Liver (tissue), 8 donors: ENCODE measurements at regions not wholly inside any gene's neighbourhood (a gene's known extent, or its start where the extent isn't known, plus 50 kb on each side); places are given as distances from the start of the nearest gene placed in this dataset.
"Not testable (repeated sequence)": the region's sequence is repeated elsewhere in the genome, so short reads cannot be mapped to it uniquely, and the experiment has no call there.

ENCODE experiments used
- DNase-seq: peaks from one replicate; pipeline ENCODE4 v3.0.0-alpha.2; 2017; ENCODE audit warnings: low spot score
- H3K27ac ChIP-seq, 2 donors: one replicate each; pipeline ENCODE4 v1.7.0; 2013; ENCODE audit warnings: inconsistent platforms in 2 of 2, low read length in 2 of 2, control low read depth in 1 of 2, low read depth in 1 of 2, mild to moderate bottlenecking in 1 of 2
- H3K27me3 ChIP-seq, 4 donors: one replicate each; pipeline versions ENCODE4 v1.6.1 to v1.7.0; 2013; ENCODE audit warnings: low read length in 3 of 4, inconsistent platforms in 1 of 4, mild to moderate bottlenecking in 1 of 4, moderate library complexity in 1 of 4; ENCODE audit not compliant: control insufficient read depth in 4 of 4, insufficient read depth in 4 of 4
- H3K36me3 ChIP-seq, 4 donors: one replicate each; pipeline versions ENCODE4 v1.6.1 to v1.7.0; 2013; ENCODE audit warnings: low read length in 3 of 4, mild to moderate bottlenecking in 3 of 4, low read depth in 1 of 4, moderate library complexity in 1 of 4; ENCODE audit not compliant: control insufficient read depth in 4 of 4, insufficient read depth in 3 of 4
- H3K4me1 ChIP-seq, 4 donors: one replicate each; pipeline versions ENCODE4 v1.6.1 to v1.7.0; 2013; ENCODE audit warnings: low read length in 3 of 4, mild to moderate bottlenecking in 3 of 4, moderate library complexity in 1 of 4; ENCODE audit not compliant: control insufficient read depth in 4 of 4, insufficient read depth in 4 of 4
- H3K4me3 ChIP-seq, 3 donors: one replicate each; pipeline versions ENCODE4 v1.6.1 to v1.7.0; 2013; ENCODE audit warnings: low read length in 3 of 3, control low read depth in 1 of 3, low read depth in 1 of 3, mild to moderate bottlenecking in 1 of 3
- H3K9ac ChIP-seq, 2 donors: one replicate each; pipeline ENCODE4 v1.7.0; 2013; ENCODE audit warnings: low read length in 2 of 2, mild to moderate bottlenecking in 2 of 2, moderate library complexity in 2 of 2, control low read depth in 1 of 2, low read depth in 1 of 2
- H3K9me3 ChIP-seq, 4 donors: one replicate each; pipeline versions ENCODE4 v1.6.1 to v1.7.0; 2013; ENCODE audit warnings: low read length in 3 of 4; ENCODE audit not compliant: control insufficient read depth in 4 of 4
- EGR1 ChIP-seq, 2 donors: IDR thresholded peaks; 2 replicates each; pipeline ENCODE4 v1.6.1; 2016 to 2018; ENCODE audit warnings: antibody characterized with exemption in 2 of 2, low read depth in 2 of 2
- FOXA1 ChIP-seq: IDR thresholded peaks from 2 replicates; pipeline ENCODE4 v1.6.1; 2016; ENCODE audit warnings: antibody characterized with exemption
- FOXA2 ChIP-seq: IDR thresholded peaks from 2 replicates; pipeline ENCODE4 v1.6.1; 2016; ENCODE audit warnings: antibody characterized with exemption
- GABPA ChIP-seq, 2 donors: IDR thresholded peaks in 1 of 2; conservative IDR thresholded peaks in 1 of 2; 2 replicates each; pipeline ENCODE4 v1.6.1; 2016; ENCODE audit warnings: antibody characterized with exemption in 2 of 2, mild to moderate bottlenecking in 1 of 2, moderate library complexity in 1 of 2
- HNF4A ChIP-seq, 2 donors: conservative IDR thresholded peaks; 2 replicates each; pipeline ENCODE4 v1.6.1; 2016; ENCODE audit warnings: antibody characterized with exemption in 2 of 2, mild to moderate bottlenecking in 2 of 2
- HNF4G ChIP-seq: IDR thresholded peaks from 2 replicates; pipeline ENCODE4 v1.6.1; 2016; ENCODE audit warnings: antibody characterized with exemption
- NR2F2 ChIP-seq: IDR thresholded peaks from 2 replicates; pipeline ENCODE4 v1.6.1; 2016; ENCODE audit warnings: antibody characterized with exemption
- SP1 ChIP-seq: IDR thresholded peaks from 2 replicates; pipeline ENCODE4 v1.6.1; 2018; ENCODE audit warnings: antibody characterized with exemption, mild to moderate bottlenecking
- TAF1 ChIP-seq: conservative IDR thresholded peaks from 2 replicates; pipeline ENCODE4 v1.6.1; 2016; ENCODE audit warnings: antibody characterized with exemption, mild to moderate bottlenecking
- YY1 ChIP-seq: IDR thresholded peaks from 2 replicates; pipeline ENCODE4 v1.6.1; 2016; ENCODE audit warnings: antibody characterized with exemption, mild to moderate bottlenecking
- WGBS: extraction: QIAGEN DNeasy Blood & Tissue Kit; methylation state at CpG from one replicate; pipeline ENCODE4 v1.1.7; 2013; 5-methylcytosine and 5-hydroxymethylcytosine counted together
- TF ChIP-seq, protein P1 (sequence below): IDR thresholded peaks from 2 replicates; pipeline ENCODE4 v1.6.1; 2016; ENCODE audit warnings: antibody characterized with exemption
- TF ChIP-seq, protein P2 (sequence below): IDR thresholded peaks from 2 replicates; pipeline ENCODE4 v1.6.1; 2016; ENCODE audit warnings: antibody characterized with exemption
- TF ChIP-seq, protein P3 (sequence below): fragments of 150-350 bp; IDR thresholded peaks from 2 replicates; pipeline ENCODE4 v1.5.1; 2017; ENCODE audit warnings: improper control_type of control experiment, low read depth, low read length; ENCODE audit not compliant: missing input control
- donor health status: healthy.
- donor health status: healthy.
- donor health status: healthy.
- donor health status: healthy.
- donor health status: healthy.

DNA sequence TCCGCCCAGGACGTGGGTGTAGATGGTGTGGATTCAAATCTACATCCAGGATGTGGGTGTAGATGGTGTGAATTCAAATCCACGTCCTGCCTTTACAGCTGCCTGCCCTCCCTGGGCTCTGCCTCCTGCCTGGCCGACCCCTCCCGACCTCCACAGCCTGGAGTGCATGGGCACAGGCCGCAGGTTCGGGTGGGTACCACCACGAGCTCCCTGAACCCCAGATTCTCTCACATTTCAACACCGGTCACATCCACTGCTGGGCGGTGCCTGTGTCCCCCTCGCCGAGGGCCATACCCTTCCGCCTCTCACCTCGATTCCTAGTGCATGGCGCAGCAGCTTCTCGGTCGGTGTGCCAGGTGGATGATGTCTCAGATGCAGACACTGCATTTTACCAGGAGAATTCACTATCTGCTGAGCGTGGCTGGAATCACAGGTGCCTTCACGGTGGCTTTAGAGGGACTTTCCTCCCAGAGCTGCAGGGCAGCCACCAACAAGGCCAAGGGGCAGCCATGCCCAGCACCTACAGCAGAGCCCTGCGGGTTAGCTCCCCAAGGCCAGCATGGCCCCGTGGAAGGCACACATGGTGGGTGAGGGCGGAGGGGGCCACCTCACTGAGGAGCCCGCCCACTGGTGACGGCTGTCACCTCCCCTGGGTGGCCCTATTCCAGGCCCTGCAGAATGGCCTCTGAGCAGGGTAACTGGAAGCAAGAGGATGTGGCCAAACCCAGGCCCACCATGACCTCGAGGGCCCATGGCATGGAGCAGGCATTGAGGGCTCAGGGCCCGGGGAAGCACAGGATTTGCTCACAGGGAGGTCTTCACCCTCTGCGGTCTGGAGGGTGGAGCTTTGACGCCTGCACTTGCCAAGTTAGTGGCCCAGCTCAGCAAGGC is 638.5 kb downstream of the TBC1D22A start:
- no peak overlapping the region for H3K9ac ChIP-seq
- no peak overlapping the region for H3K27ac ChIP-seq
- TF ChIP-seq YY1 (no peak), GABPA (IDR thresholded peaks at IDR 0.05 in 1 of 2, conservative IDR thresholded peaks at IDR 0.05 in 1 of 2) (no peak), HNF4G (no peak), FOXA2 (no peak), TAF1 (no peak), HNF4A (conservative IDR thresholded peaks at IDR 0.05) (no peak), FOXA1 (no peak), SP1 (no peak), NR2F2 (no peak), EGR1 (IDR thresholded peaks at IDR 0.05; ENCODE audit: low read depth in 2 of 2) (no peak)
- TF ChIP-seq, protein P1, sequence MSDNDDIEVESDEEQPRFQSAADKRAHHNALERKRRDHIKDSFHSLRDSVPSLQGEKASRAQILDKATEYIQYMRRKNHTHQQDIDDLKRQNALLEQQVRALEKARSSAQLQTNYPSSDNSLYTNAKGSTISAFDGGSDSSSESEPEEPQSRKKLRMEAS: no peak
- TF ChIP-seq, protein P2, sequence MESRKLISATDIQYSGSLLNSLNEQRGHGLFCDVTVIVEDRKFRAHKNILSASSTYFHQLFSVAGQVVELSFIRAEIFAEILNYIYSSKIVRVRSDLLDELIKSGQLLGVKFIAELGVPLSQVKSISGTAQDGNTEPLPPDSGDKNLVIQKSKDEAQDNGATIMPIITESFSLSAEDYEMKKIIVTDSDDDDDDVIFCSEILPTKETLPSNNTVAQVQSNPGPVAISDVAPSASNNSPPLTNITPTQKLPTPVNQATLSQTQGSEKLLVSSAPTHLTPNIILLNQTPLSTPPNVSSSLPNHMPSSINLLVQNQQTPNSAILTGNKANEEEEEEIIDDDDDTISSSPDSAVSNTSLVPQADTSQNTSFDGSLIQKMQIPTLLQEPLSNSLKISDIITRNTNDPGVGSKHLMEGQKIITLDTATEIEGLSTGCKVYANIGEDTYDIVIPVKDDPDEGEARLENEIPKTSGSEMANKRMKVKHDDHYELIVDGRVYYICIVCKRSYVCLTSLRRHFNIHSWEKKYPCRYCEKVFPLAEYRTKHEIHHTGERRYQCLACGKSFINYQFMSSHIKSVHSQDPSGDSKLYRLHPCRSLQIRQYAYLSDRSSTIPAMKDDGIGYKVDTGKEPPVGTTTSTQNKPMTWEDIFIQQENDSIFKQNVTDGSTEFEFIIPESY: no peak
- TF ChIP-seq, protein P3, sequence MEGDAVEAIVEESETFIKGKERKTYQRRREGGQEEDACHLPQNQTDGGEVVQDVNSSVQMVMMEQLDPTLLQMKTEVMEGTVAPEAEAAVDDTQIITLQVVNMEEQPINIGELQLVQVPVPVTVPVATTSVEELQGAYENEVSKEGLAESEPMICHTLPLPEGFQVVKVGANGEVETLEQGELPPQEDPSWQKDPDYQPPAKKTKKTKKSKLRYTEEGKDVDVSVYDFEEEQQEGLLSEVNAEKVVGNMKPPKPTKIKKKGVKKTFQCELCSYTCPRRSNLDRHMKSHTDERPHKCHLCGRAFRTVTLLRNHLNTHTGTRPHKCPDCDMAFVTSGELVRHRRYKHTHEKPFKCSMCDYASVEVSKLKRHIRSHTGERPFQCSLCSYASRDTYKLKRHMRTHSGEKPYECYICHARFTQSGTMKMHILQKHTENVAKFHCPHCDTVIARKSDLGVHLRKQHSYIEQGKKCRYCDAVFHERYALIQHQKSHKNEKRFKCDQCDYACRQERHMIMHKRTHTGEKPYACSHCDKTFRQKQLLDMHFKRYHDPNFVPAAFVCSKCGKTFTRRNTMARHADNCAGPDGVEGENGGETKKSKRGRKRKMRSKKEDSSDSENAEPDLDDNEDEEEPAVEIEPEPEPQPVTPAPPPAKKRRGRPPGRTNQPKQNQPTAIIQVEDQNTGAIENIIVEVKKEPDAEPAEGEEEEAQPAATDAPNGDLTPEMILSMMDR: no peak
- H3K9me3 ChIP-seq: no peaks in the 10 kb centered on the region
- 82% methylated on average over 28 of the region's 28 CpGs for WGBS
- H3K4me1 ChIP-seq: no peaks in the 10 kb centered on the region
- H3K36me3 ChIP-seq: no peaks in the 10 kb centered on the region
- peaks cover 0 to 2% (median 0%) of the 10 kb centered on the region in 4 donors for H3K27me3 ChIP-seq
- no peak for DNase-seq
- no peak overlapping the region for H3K4me3 ChIP-seq

DNA sequence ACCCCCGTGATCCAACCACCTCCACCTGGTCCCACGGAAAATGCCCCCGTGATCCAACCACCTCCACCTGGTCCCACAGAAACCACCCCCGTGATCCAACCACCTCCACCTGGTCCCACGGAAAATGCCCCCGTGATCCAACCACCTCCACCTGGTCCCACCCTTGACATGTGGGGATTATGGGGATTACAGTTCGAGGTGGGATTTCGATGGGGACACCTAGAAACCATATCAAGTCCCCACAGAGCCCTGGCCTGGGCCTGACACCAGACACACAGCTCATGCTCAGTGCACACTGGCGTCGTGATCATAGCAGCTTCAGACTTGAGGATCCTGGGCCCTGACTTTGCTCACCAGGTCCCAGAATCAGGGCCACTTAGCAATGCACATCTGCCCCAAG is 637.7 kb downstream of the TBC1D22A start:
- not testable (repeated sequence) for H3K27ac ChIP-seq, H3K36me3 ChIP-seq, H3K4me1 ChIP-seq, DNase-seq, H3K27me3 ChIP-seq, H3K9me3 ChIP-seq, H3K4me3 ChIP-seq, H3K9ac ChIP-seq
- 85% methylated on average over 10 of the region's 10 CpGs for WGBS
